HG03469 (cell line): ENCODE measurements at regions not wholly inside any gene's neighbourhood (a gene's known extent, or its start where the extent isn't known, plus 50 kb on each side); places are given as distances from the start of the nearest gene placed in this dataset.

Experiments used
- ATAC-seq: cut with Tn5 transposase; IDR thresholded peaks from one replicate; pipeline ENCODE4 v1.9.1; 2021; ENCODE audit warnings: mild to moderate bottlenecking, moderate library complexity, moderate number of reproducible peaks; ENCODE audit not compliant: unreplicated experiment

DNA sequence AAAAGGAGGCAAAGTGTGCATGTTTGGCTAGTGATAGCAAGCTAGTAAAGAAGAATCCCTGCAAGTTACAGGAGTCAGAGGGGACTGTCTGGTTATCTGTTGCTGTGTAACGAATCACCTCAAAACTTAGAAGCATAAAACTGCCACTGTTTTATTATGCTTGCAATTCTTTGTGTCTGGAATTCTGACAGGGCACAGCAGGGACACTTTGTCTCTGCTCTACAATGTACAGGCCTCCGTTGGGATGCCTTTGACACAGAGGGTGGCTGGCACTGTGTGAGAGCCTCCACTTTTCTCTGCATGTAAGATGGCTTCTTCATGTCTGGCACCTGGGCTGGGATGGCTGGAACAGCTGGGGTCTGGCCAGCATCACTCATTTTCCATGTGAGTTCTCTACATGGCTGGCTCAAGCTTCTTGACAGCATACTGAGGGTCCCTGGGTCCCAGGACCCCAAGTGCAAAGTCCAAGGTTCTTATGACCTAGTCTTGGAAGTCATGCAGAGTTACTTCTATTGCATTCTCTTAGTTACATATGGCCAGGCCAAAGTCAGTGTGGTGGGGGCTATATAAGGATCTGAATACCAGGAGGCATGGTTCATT is 276.9 kb downstream of the RPS24 start:
- no peak for ATAC-seq

- no peak for ATAC-seq
Measured at GRCh38 chr10:78312197-78313047, 278.8 kb downstream of the RPS24 start.

DNA sequence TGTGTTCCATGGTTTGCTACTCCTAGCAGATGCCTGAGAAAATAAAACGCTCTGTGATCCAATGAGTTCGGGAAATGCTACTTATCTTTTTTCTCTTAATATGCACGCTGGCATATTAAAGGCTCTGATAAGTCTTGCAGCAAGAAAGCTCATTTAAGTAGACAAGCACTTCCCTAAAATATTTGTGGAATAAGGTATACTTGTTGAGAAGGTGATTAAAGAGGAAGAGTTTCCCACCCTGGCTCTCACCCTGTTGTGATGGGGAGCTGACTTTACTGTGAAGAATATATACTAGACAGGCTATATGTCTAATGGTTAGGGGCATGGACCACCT is 279.4 kb downstream of the RPS24 start:
- ATAC-seq, result no peak

DNA sequence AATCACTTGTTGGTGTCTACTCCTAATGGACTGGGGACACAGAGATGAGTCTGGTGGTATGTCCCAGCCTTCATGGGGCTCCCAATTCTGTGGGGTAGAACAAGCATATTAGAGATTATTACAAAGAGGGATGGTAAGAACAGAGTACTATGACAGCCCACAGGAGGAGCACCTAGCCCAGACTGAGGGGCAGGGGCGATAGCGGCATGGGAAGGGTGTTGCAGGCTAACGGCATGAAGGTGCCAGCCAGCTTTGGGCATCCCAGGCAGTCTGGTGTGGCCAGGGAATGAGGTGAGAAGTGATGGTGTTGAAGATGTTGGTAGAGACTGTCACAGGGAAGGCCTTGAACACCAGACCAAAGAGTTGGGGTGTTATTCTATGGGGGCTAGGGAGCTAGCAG is 280.0 kb downstream of the RPS24 start:
- no peak for ATAC-seq

GRCh38 chr10:78314651-78315050 is 281.0 kb downstream of the RPS24 start:
- ATAC-seq, result no peak

DNA sequence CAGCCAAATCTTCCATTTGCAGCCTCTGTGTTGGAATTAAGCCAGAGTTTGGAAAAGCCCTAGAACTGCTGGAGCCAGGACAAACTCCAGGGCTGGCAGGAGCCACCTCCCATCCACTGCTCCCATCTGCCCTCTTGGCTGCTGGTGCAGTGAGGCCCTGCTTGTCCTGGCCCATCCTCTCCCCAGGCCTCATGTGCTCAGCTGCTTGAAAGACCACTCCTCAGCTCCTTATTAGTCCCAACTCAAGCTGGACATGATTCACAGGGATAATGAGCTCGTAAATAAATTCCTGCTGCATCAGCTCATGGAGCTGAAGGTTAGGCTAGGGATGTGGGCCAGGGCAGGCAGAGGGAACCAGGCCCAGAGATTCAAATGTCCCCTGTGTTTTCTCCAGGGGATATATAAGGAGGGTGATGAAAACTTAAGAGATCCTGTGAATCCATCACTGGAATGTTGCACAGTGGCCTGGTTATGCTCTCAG is 282.8 kb downstream of the RPS24 start:
- no peak for ATAC-seq

- ATAC-seq, result no peak
Measured at GRCh38 chr10:78318305-78318704, 284.6 kb downstream of the RPS24 start.

DNA sequence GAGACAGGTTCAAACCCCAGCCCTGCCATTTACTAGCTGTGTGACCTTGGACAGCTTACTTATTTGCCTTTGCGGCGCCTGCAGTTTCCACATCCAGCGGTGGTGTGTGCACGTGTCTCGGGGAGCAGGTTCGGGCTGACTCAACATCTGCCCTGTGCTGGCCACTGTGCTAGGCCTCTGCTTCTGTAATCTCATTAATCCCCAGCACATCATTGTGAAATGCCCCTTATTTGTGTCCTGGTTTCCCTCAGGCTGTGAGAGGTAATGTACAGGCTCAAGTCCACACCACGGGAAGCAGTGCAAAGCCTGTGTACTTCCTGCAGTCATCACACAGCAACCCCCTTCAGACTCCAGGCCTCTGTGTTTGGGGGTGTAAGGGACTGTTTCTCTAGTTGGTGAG is 285.7 kb downstream of the RPS24 start:
- ATAC-seq, result no peak

- no peak for ATAC-seq
Measured at GRCh38 chr10:78319841-78320240, 286.2 kb downstream of the RPS24 start.

DNA sequence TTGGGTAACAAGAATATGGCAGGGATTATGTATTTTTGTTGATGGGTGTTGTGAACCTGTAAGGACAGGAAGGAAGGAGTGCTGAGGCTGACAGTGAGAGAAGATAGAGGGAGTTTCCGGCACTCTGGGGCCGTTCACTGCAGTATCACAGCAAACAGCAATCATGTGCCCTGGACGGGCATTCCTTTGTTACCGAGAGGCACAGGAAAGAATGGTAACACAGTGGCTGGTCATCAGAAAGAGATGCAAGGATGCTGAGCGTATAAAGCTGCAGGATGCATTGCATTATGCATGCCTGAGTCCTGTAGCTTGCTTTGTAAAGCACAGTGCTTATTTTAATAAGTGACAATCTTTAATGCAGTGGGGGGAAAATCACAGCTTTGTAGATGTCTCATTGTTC is 286.8 kb downstream of the RPS24 start:
- ATAC-seq, result no peak

DNA sequence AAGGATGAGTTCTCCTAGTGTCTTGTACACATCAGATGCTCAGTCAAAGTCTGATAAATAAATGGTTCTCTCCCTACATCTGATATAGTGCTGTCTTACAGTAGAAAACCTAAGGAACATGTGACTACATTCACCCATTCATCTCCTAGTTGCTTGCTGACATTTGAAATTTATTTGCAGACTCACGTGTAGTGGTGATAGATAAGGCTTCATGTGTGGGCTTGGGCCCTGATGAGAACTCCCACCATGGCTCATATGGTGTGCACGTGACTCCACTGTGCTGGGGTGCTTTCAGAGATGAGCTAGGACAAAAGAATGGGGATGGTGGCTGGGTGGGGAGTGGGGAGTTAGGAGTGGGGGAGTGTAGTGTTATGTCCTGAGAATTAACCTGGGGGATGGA is 287.3 kb downstream of the RPS24 start:
- ATAC-seq, result no peak

GRCh38 chr10:78321500-78321899 is 287.8 kb downstream of the RPS24 start:
- no peak for ATAC-seq

GRCh38 chr10:78326372-78326771 is 292.7 kb downstream of the RPS24 start:
- ATAC-seq, result no peak

- no peak for ATAC-seq
Measured at GRCh38 chr10:78327778-78328591, 294.3 kb downstream of the RPS24 start.

DNA sequence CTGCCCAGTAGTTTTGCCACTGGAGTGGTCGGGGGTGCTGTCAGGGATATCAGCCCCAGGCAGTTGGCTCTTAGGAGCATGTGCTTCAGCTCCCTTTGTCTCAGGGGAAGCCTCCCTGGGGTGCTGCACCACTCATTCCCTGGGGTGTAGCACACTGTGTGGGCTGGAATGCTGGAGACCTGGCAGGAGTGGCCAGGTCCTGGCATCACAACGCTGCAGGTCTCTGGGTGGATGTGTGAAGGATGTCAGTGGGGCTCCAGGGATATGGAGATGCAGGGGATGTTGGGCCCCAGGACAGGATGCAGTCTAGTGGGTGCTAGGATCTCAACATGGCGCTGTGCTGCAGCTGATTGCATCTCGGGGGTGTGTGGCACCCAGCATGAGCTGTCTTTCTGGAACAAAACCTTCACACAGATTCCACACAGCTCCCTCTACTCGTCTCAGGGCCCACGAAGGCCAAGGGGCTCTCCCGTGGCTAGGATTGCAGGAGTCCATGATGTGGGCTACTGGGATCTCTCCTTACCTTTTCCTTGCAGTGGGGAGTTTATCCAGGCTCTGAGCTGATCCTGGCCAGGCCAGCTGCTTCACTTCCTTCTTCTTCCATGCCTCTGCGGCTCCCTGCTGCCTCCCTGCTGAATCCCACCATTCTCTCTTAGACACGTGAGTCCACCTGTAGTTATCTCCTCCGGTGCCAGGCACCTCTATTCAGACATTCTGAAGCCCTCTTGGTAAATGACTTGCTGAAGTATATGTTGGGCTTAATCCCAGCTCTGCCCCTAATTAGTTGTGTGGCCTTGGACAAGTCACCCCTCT is 295.1 kb downstream of the RPS24 start:
- no peak for ATAC-seq

GRCh38 chr10:78330884-78331283 is 297.2 kb downstream of the RPS24 start:
- no peak for ATAC-seq

- ATAC-seq, result no peak
Measured at GRCh38 chr10:78331391-78331922, 297.8 kb downstream of the RPS24 start.

DNA sequence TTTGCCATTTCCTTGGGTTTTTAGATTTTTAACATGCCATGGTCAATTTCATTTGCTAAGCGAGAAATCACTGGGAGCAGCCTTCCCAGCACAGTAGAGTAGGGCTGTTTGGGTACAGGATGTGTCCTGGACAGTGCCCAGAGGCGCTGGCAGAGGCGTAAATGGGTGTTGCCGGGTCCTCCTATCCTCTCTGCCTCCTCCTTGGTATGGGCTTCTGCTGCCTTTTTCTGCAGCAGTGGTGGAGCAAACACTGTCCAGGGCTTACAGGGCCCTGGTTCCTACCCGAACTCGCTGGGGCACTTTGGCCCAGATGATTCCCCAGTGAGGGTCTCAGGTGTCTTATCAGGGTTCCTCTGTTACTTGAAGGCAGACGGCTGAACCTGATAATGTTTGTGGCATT is 298.3 kb downstream of the RPS24 start:
- no peak for ATAC-seq

GRCh38 chr10:78332657-78333056 is 299.0 kb downstream of the RPS24 start:
- no peak for ATAC-seq

DNA sequence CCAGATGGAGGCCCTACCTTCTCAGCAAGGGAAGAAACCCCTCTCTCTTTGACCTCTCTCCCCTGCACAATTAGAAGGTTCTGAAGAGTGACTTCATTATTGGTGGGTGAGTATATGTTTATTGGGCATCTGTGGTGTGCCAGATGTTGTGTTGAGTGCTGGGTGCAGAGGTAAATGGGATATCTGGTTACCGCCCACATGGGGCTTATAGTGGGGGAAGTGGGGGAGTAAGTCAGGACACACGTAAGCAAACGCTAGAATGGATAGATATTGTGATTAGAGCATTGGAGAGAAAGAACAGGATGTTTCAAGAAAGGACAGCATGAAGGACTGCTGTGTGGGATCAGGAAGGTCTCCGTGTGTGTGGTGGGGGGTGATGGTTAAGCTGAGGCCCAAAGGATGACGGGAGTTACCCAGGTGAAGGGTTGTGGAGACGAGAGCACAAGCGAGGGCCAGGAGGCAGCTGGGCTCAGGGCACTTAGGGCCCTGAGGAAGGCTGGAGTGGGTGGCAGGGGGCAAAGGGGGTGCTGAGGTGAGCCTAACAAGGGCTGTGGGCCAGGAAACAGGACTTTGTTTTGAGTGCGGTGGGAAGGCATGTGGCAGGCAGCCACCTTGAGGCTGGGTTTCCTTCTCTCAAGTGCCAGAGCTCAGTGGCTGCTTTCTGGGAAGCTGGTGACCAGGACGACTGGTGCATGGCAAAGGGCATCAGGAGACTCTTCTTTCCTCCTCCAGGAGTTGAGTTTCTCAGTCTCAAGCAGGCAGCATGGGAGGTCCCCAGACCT is 299.9 kb downstream of the RPS24 start:
- no peak for ATAC-seq
